ENCODE measurements at regions not wholly inside any gene's neighbourhood (a gene's known extent, or its start where the extent isn't known, plus 50 kb on each side); places are given as distances from the start of the nearest gene placed in this dataset.

- no peaks in the 10 kb centered on the region for H3K79me2 ChIP-seq (ENCODE audit: insufficient read depth, low read length)
- no peaks in the 10 kb centered on the region for H3K27me3 ChIP-seq (ENCODE audit: insufficient read depth, low read length, poor library complexity, severe bottlenecking)
- no peak for TF ChIP-seq CTCF (conservative IDR thresholded peaks at IDR 0.05; ENCODE audit: low read length)
- no peak for TF ChIP-seq EZH2phosphoT487 (IDR thresholded peaks at IDR 0.05; ENCODE audit: borderline replicate concordance)
- H2AFZ ChIP-seq (ENCODE audit: low read length): no peak overlapping the region
- H3K4me1 ChIP-seq (ENCODE audit: insufficient read depth, low read length, poor library complexity, severe bottlenecking): no peaks in the 10 kb centered on the region
- H4K20me1 ChIP-seq (ENCODE audit: insufficient read depth, low read length, poor library complexity, severe bottlenecking): no peaks in the 10 kb centered on the region
- H3K36me3 ChIP-seq (ENCODE audit: insufficient read depth, low read length): no peaks in the 10 kb centered on the region
- H3K9ac ChIP-seq (ENCODE audit: low read depth, low read length, poor library complexity, severe bottlenecking): no peak overlapping the region
- no peak overlapping the region for H3K4me3 ChIP-seq (ENCODE audit: low read length, poor library complexity, severe bottlenecking)
- no peaks in the 10 kb centered on the region for H3F3A ChIP-seq (ENCODE audit: low read depth)
- no peaks in the 10 kb centered on the region for H3K9me2 ChIP-seq (replicated peaks; ENCODE audit: low read depth, low read length)
- H3K9me3 ChIP-seq (ENCODE audit: insufficient read depth, low read depth, low read length): no peaks in the 10 kb centered on the region
- no peak overlapping the region for H3K4me2 ChIP-seq (ENCODE audit: low read depth, low read length, poor library complexity, severe bottlenecking)
Observed at GRCh38 chr1:99365545-99365944, 101.3 kb downstream of the PLPPR4 start.

GRCh38 chr1:99369154-99369553 is 104.9 kb downstream of the PLPPR4 start:
- H2AFZ ChIP-seq (ENCODE audit: low read length): no peak overlapping the region
- H3K9me2 ChIP-seq (replicated peaks; ENCODE audit: low read depth, low read length): no peaks in the 10 kb centered on the region
- no peak for TF ChIP-seq EZH2phosphoT487 (IDR thresholded peaks at IDR 0.05; ENCODE audit: borderline replicate concordance)
- TF ChIP-seq CTCF (conservative IDR thresholded peaks at IDR 0.05; ENCODE audit: low read length): no peak
- no peaks in the 10 kb centered on the region for H4K20me1 ChIP-seq (ENCODE audit: insufficient read depth, low read length, poor library complexity, severe bottlenecking)
- no peaks in the 10 kb centered on the region for H3K79me2 ChIP-seq (ENCODE audit: insufficient read depth, low read length)
- H3K4me2 ChIP-seq (ENCODE audit: low read depth, low read length, poor library complexity, severe bottlenecking): no peak overlapping the region
- H3K9me3 ChIP-seq (ENCODE audit: insufficient read depth, low read depth, low read length): no peaks in the 10 kb centered on the region
- no peaks in the 10 kb centered on the region for H3K4me1 ChIP-seq (ENCODE audit: insufficient read depth, low read length, poor library complexity, severe bottlenecking)
- no peak overlapping the region for H3K4me3 ChIP-seq (ENCODE audit: low read length, poor library complexity, severe bottlenecking)
- H3K9ac ChIP-seq (ENCODE audit: low read depth, low read length, poor library complexity, severe bottlenecking): no peak overlapping the region
- no peaks in the 10 kb centered on the region for H3K36me3 ChIP-seq (ENCODE audit: insufficient read depth, low read length)
- H3F3A ChIP-seq (ENCODE audit: low read depth): no peaks in the 10 kb centered on the region
- no peaks in the 10 kb centered on the region for H3K27me3 ChIP-seq (ENCODE audit: insufficient read depth, low read length, poor library complexity, severe bottlenecking)

- Histone ChIP-seq H3K36me3 (ENCODE audit: insufficient read depth, low read length) (no peaks in the 10 kb centered on the region), H3K4me2 (ENCODE audit: low read depth, low read length, poor library complexity, severe bottlenecking) (no peak overlapping the region), H2AFZ (ENCODE audit: low read length) (no peak overlapping the region; the same call in 1 of the 2 replicates), H3K9me3 (ENCODE audit: insufficient read depth, low read depth, low read length) (no peaks in the 10 kb centered on the region), H3K4me1 (ENCODE audit: insufficient read depth, low read length, poor library complexity, severe bottlenecking) (no peaks in the 10 kb centered on the region), H3K9me2 (replicated peaks; ENCODE audit: low read depth, low read length) (no peaks in the 10 kb centered on the region), H3K4me3 (ENCODE audit: low read length, poor library complexity, severe bottlenecking) (no peak overlapping the region), H3K9ac (ENCODE audit: low read depth, low read length, poor library complexity, severe bottlenecking) (no peak overlapping the region), H3K27me3 (ENCODE audit: insufficient read depth, low read length, poor library complexity, severe bottlenecking) (no peaks in the 10 kb centered on the region), H3F3A (ENCODE audit: low read depth) (no peaks in the 10 kb centered on the region), H4K20me1 (ENCODE audit: insufficient read depth, low read length, poor library complexity, severe bottlenecking) (no peaks in the 10 kb centered on the region), H3K79me2 (ENCODE audit: insufficient read depth, low read length) (no peaks in the 10 kb centered on the region)
- TF ChIP-seq CTCF (conservative IDR thresholded peaks at IDR 0.05; ENCODE audit: low read length): no peak
- TF ChIP-seq EZH2phosphoT487 (IDR thresholded peaks at IDR 0.05; ENCODE audit: borderline replicate concordance): no peak
Observed at GRCh38 chr1:99370476-99370875, 106.2 kb downstream of the PLPPR4 start.
